HL-60 (cell line): ENCODE measurements at regions not wholly inside any gene's neighbourhood (a gene's known extent, or its start where the extent isn't known, plus 50 kb on each side); places are given as distances from the start of the nearest gene placed in this dataset.
"Not testable (repeated sequence)": the region's sequence is repeated elsewhere in the genome, so short reads cannot be mapped to it uniquely, and the experiment has no call there.

Experiments used
- DNase-seq, 2 experiments: peaks; one replicate each; pipeline ENCODE4 v3.0.0-alpha.2; 2010 to 2020; ENCODE audit warnings: low read depth in 1 of 2, low spot score in 1 of 2
- H3K27ac ChIP-seq: fragments of 250-450 bp; sonication (Bioruptor Pico); replicated peaks from 2 replicates; pipeline ENCODE4 v1.5.1; 2020; ENCODE audit warnings: mild to moderate bottlenecking, moderate library complexity
- H3K27me3 ChIP-seq: fragments of 250-450 bp; sonication (Bioruptor Pico); 2 replicates; pipeline ENCODE4 v1.5.1; 2021; ENCODE audit warnings: mild to moderate bottlenecking, moderate library complexity; ENCODE audit not compliant: insufficient read depth, poor library complexity, severe bottlenecking
- H3K4me3 ChIP-seq: replicated peaks from 2 replicates; pipeline ENCODE4 v1.5.1; 2011; ENCODE audit warnings: mild to moderate bottlenecking, control low read depth, low read length; ENCODE audit not compliant: insufficient read depth
- GABPA ChIP-seq: IDR thresholded peaks from 2 replicates; pipeline ENCODE4 v1.6.1; 2012; ENCODE audit warnings: low read depth
- POLR2AphosphoS5 ChIP-seq: IDR thresholded peaks from 2 replicates; pipeline ENCODE4 v1.6.1; 2012; ENCODE audit warnings: low read depth
- SPI1 ChIP-seq: IDR thresholded peaks from 2 replicates; pipeline ENCODE4 v1.6.1; 2012; ENCODE audit warnings: low read depth, mild to moderate bottlenecking, borderline replicate concordance
- TF ChIP-seq, protein P1 (sequence below): IDR thresholded peaks from one replicate; pipeline ENCODE4 v1.5.1; 2011; ENCODE audit warnings: low read length, control low read depth, inconsistent platforms; ENCODE audit not compliant: insufficient read depth
- TF ChIP-seq, protein P2 (sequence below): IDR thresholded peaks from 2 replicates; pipeline ENCODE4 v1.6.1; 2012; ENCODE audit warnings: low read depth; ENCODE audit not compliant: insufficient replicate concordance

DNA sequence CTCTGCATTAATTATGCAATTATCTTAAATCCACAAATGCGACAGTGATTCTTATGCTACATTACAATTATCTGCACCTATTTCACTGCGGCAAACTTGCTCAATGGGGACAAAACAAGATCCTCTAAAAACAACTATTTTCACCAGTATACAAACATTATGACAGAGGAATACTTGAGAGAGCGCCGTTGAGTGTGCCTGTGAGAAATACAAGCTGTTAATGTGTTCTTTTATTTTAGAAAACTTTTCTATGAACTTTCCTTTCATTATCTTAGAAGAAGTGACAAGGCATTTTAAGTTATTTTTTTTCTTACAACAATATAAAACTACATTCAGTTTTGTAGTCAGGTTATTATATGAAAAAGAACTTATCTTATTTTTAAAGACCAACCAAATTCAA lies 1247.0 kb downstream of the FSCB start:
- Histone ChIP-seq H3K27me3 (no peaks in the 10 kb centered on the region), H3K4me3 (no peak overlapping the region), H3K27ac (no peak overlapping the region)
- no peak for DNase-seq
- TF ChIP-seq POLR2AphosphoS5 = no peak
- TF ChIP-seq, protein P1, sequence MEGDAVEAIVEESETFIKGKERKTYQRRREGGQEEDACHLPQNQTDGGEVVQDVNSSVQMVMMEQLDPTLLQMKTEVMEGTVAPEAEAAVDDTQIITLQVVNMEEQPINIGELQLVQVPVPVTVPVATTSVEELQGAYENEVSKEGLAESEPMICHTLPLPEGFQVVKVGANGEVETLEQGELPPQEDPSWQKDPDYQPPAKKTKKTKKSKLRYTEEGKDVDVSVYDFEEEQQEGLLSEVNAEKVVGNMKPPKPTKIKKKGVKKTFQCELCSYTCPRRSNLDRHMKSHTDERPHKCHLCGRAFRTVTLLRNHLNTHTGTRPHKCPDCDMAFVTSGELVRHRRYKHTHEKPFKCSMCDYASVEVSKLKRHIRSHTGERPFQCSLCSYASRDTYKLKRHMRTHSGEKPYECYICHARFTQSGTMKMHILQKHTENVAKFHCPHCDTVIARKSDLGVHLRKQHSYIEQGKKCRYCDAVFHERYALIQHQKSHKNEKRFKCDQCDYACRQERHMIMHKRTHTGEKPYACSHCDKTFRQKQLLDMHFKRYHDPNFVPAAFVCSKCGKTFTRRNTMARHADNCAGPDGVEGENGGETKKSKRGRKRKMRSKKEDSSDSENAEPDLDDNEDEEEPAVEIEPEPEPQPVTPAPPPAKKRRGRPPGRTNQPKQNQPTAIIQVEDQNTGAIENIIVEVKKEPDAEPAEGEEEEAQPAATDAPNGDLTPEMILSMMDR = no peak
- TF ChIP-seq, protein P2, sequence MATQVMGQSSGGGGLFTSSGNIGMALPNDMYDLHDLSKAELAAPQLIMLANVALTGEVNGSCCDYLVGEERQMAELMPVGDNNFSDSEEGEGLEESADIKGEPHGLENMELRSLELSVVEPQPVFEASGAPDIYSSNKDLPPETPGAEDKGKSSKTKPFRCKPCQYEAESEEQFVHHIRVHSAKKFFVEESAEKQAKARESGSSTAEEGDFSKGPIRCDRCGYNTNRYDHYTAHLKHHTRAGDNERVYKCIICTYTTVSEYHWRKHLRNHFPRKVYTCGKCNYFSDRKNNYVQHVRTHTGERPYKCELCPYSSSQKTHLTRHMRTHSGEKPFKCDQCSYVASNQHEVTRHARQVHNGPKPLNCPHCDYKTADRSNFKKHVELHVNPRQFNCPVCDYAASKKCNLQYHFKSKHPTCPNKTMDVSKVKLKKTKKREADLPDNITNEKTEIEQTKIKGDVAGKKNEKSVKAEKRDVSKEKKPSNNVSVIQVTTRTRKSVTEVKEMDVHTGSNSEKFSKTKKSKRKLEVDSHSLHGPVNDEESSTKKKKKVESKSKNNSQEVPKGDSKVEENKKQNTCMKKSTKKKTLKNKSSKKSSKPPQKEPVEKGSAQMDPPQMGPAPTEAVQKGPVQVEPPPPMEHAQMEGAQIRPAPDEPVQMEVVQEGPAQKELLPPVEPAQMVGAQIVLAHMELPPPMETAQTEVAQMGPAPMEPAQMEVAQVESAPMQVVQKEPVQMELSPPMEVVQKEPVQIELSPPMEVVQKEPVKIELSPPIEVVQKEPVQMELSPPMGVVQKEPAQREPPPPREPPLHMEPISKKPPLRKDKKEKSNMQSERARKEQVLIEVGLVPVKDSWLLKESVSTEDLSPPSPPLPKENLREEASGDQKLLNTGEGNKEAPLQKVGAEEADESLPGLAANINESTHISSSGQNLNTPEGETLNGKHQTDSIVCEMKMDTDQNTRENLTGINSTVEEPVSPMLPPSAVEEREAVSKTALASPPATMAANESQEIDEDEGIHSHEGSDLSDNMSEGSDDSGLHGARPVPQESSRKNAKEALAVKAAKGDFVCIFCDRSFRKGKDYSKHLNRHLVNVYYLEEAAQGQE = no peak

DNA sequence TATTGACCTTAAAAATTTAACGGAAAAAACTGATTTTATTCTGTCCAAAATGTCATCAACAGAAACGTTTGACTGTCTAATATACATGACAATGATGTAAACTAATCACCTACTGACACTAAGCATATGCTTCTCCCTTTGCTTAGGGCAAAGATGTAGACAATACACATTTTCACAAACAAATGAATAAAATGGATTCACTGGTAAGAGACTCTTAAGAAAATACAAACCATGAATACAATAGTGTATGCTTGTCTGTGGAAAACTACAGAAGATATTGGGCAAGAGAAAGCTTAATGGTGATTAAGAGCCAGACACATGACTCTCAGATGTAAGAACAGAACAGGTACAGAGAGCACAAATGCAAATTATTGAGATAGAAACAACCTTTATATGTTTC lies 1248.7 kb downstream of the FSCB start:
- no peak for DNase-seq
- no peak for TF ChIP-seq POLR2AphosphoS5
- no peak for TF ChIP-seq SPI1
- TF ChIP-seq GABPA = no peak
- TF ChIP-seq, protein P2 = no peak
- TF ChIP-seq, protein P1 = no peak
- Histone ChIP-seq H3K27ac (no peak overlapping the region), H3K4me3 (no peak overlapping the region), H3K27me3 (no peaks in the 10 kb centered on the region)

DNA sequence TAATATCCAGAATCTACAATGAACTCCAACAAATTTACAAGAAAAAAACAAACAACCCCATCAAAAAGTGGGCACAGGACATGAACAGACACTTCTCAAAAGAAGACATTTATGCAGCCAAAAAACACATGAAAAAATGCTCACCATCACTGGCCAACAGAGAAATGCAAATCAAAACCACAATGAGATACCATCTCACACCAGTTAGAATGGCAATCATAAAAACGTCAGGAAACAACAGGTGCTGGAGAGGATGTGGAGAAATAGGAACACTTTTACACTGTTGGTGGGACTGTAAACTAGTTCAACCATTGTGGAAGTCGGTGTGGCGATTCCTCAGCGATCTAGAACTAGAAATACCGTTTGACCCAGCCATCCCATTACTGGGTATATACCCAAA lies 1250.1 kb downstream of the FSCB start:
- not testable (repeated sequence) for H3K27me3 ChIP-seq, DNase-seq, H3K27ac ChIP-seq, H3K4me3 ChIP-seq

DNA sequence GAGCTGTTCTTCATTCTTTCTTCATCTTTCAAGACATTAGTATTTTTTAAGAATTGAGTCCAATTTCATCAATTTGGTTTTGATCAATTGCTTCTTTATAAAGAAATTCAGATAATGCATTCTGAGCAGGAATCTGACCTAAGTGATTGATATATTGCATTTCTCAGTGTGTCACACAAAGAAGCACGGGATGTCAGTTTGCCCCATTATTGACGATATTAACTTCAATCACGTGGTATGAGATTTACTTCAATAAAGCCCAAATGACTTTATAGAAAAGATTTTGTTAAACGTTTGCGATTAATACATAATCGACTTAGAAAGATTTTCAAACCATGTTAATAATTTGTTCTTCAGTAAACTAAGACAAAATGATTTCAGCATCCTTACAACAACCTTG lies 1254.2 kb downstream of the FSCB start:
- DNase-seq = no peak
- Histone ChIP-seq H3K27me3 (no peaks in the 10 kb centered on the region), H3K27ac (no peak overlapping the region), H3K4me3 (no peak overlapping the region)
- TF ChIP-seq, protein P2 = no peak
- TF ChIP-seq SPI1 = no peak
